B cell (primary cell): ENCODE measurements at regions not wholly inside any gene's neighbourhood (a gene's known extent, or its start where the extent isn't known, plus 50 kb on each side); places are given as distances from the start of the nearest gene placed in this dataset.
"Not testable (repeated sequence)": the region's sequence is repeated elsewhere in the genome, so short reads cannot be mapped to it uniquely, and the experiment has no call there.

ENCODE experiments used
- ATAC-seq: fragments of 200-7000 bp; cut with Tn5 transposase; one replicate; pipeline ENCODE4 v1.10.0; 2021; ENCODE audit warnings: low read depth, mild to moderate bottlenecking, moderate number of reproducible peaks, moderate library complexity
- CTCF ChIA-PET: fragments of 350-600 bp; sonication (Branson Sonifier 250); formaldehyde crosslinking; loops from one replicate; lab custom pipeline; 2021; ENCODE audit warnings: antibody characterized with exemption, inconsistent platforms; lab: Charles Lee
- POLR2A ChIA-PET: fragments of 350-600 bp; sonication (Branson Sonifier 250); formaldehyde crosslinking; loops from one replicate; lab custom pipeline; 2021; ENCODE audit warnings: antibody characterized with exemption; lab: Charles Lee
- DNase-seq: peaks from one replicate; pipeline ENCODE4 v3.0.0; 2013
- H2AFZ ChIP-seq: 2 replicates; pipeline ENCODE4 v1.6.1; 2012; ENCODE audit warnings: mild to moderate bottlenecking, low read depth, low read length; ENCODE audit not compliant: insufficient read depth, poor library complexity, severe bottlenecking
- H3K27ac ChIP-seq, 2 donors: 1 replicate in 1 of 2; 2 replicates in 1 of 2; pipeline ENCODE4 v1.5.1; 2012 to 2013; ENCODE audit warnings: low read length in 2 of 2, mild to moderate bottlenecking in 2 of 2, moderate library complexity in 1 of 2
- H3K27me3 ChIP-seq, 4 experiments: fragments of 200-600 bp in 1 of 4; sonication (generic) in 1 of 4; replicated peaks in 1 of 4; 1 replicate in 2 of 4; 2 replicates in 2 of 4; pipeline versions ENCODE4 v1.6.1 to v1.7.0; 2013 to 2016; ENCODE audit warnings: low read length in 3 of 4, mild to moderate bottlenecking in 2 of 4, mixed read lengths in 1 of 4, moderate library complexity in 1 of 4; ENCODE audit not compliant: insufficient read depth in 4 of 4, control insufficient read depth in 3 of 4; ENCODE audit errors: control extremely low read depth in 1 of 4
- H3K36me3 ChIP-seq, 2 experiments: replicated peaks in 1 of 2; 1 replicate in 1 of 2; 2 replicates in 1 of 2; pipeline versions ENCODE4 v1.6.1 to v1.7.1; 2013; ENCODE audit warnings: low read length in 1 of 2; ENCODE audit not compliant: insufficient read depth in 2 of 2, control insufficient read depth in 1 of 2; ENCODE audit errors: control extremely low read depth in 1 of 2, extremely low read depth in 1 of 2
- H3K4me1 ChIP-seq, 2 donors: fragments of 200-600 bp in 1 of 2; sonication (generic) in 1 of 2; 1 replicate in 1 of 2; 2 replicates in 1 of 2; pipeline versions ENCODE4 v1.5.1 to v1.6.1; 2013 to 2017; ENCODE audit warnings: low read length in 2 of 2; ENCODE audit not compliant: control insufficient read depth in 2 of 2, insufficient read depth in 2 of 2
- H3K4me2 ChIP-seq: replicated peaks from 2 replicates; pipeline ENCODE3; 2012; ENCODE audit warnings: mild to moderate bottlenecking, low read depth, low read length; ENCODE audit not compliant: poor library complexity, severe bottlenecking
- H3K4me3 ChIP-seq, 5 experiments: fragments of 200-600 bp in 1 of 5; sonication (generic) in 1 of 5; 1 replicate in 3 of 5; 2 replicates in 2 of 5; pipeline versions ENCODE4 v1.5.1 to v1.7.0; 2011 to 2016; ENCODE audit warnings: low read length in 4 of 5, mild to moderate bottlenecking in 4 of 5, low read depth in 2 of 5, control low read depth in 1 of 5, moderate library complexity in 1 of 5; ENCODE audit not compliant: insufficient read depth in 1 of 5; ENCODE audit errors: control extremely low read depth in 1 of 5, extremely low read depth in 1 of 5
- H3K79me2 ChIP-seq: fragments of 200-600 bp; sonication (generic); one replicate; pipeline ENCODE4 v1.6.0; 2016; ENCODE audit warnings: low read length; ENCODE audit not compliant: control insufficient read depth, insufficient read depth
- H3K9ac ChIP-seq: fragments of 200-600 bp; sonication (generic); 2 replicates; pipeline ENCODE4 v1.6.1; 2017; ENCODE audit warnings: mild to moderate bottlenecking, low read length, moderate library complexity
- H3K9me3 ChIP-seq, 3 donors: one replicate each; pipeline versions ENCODE4 v1.6.1 to v1.7.1; 2013; ENCODE audit warnings: low read length in 2 of 3; ENCODE audit not compliant: control insufficient read depth in 2 of 3, insufficient read depth in 1 of 3; ENCODE audit errors: control extremely low read depth in 1 of 3
- H4K20me1 ChIP-seq: 2 replicates; pipeline ENCODE4 v1.6.0; 2012; ENCODE audit warnings: mild to moderate bottlenecking, low read length; ENCODE audit not compliant: insufficient read depth, control insufficient read depth, poor library complexity, severe bottlenecking
- H3K27ac Mint-ChIP-seq: one replicate; pipeline ENCODE4 v1.8.0; 2021; ENCODE audit warnings: mixed read lengths
- H3K27me3 Mint-ChIP-seq: one replicate; pipeline ENCODE4 v1.8.0; 2021; ENCODE audit warnings: mixed read lengths
- H3K4me1 Mint-ChIP-seq: one replicate; pipeline ENCODE4 v1.8.0; 2021; ENCODE audit warnings: mixed read lengths
- H3K4me3 Mint-ChIP-seq: one replicate; pipeline ENCODE4 v1.8.0; 2021; ENCODE audit warnings: mixed read lengths
- H3K9me3 Mint-ChIP-seq: one replicate; pipeline ENCODE4 v1.8.0; 2022; ENCODE audit warnings: mixed read lengths; ENCODE audit not compliant: insufficient read depth
- WGBS: methylation state at CpG from one replicate; pipeline ENCODE4 v1.1.5; 2013; ENCODE audit warnings: missing lambda C conversion rate; ENCODE audit not compliant: insufficient coverage; 5-methylcytosine and 5-hydroxymethylcytosine counted together
- intact Hi-C: fragments of 100-400 bp; cut with micrococcal nuclease; formaldehyde crosslinking; loops from one replicate; pipeline ENCODE4 v1.10.0; 2022

DNA sequence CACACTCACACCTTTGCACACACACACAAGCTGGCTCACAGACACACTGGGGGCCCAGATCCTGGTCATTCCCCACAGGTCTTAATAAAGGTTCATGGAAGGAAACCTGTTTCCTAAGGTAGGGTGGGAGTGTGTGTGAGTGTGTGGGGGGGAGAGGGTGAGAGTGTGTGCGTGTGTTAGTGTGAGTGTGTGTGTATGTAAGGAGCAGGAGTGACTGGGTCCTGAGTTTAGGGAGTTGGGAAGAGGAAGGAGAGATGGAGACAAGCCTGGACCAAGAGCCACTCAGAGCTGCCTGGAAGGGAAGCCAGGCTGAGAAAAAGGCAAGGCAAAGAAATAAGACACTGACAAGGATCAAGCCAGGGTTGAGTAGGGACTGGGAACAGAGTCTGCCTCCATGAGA, 129.2 kb downstream of the POTEM start:
- H3K9ac ChIP-seq, H3K4me1 ChIP-seq, POLR2A ChIA-PET, H3K4me3 Mint-ChIP-seq, H3K9me3 Mint-ChIP-seq, CTCF ChIA-PET, intact Hi-C loops, H3K27me3 Mint-ChIP-seq, DNase-seq, ATAC-seq, H3K4me3 ChIP-seq, H3K36me3 ChIP-seq, H4K20me1 ChIP-seq, H3K27ac Mint-ChIP-seq, H3K27me3 ChIP-seq, H3K4me1 Mint-ChIP-seq, H3K27ac ChIP-seq, H3K79me2 ChIP-seq, H2AFZ ChIP-seq, H3K4me2 ChIP-seq: not testable (repeated sequence)
- 50% methylated on average over 1 of the region's 1 CpG for WGBS
- peaks cover 0 to 22% (median 0%) of the 10 kb centered on the region in 3 donors for H3K9me3 ChIP-seq

GRCh38 chr14:19096876-19097275, 129.6 kb downstream of the POTEM start:
- CTCF ChIA-PET, ATAC-seq, H3K36me3 ChIP-seq, DNase-seq, POLR2A ChIA-PET, H3K27me3 Mint-ChIP-seq, H4K20me1 ChIP-seq, H3K79me2 ChIP-seq, H3K4me3 Mint-ChIP-seq, H3K27me3 ChIP-seq, H3K4me2 ChIP-seq, H3K9ac ChIP-seq, H3K27ac ChIP-seq, H3K4me1 Mint-ChIP-seq, H2AFZ ChIP-seq, H3K4me1 ChIP-seq, intact Hi-C loops, H3K27ac Mint-ChIP-seq, H3K9me3 Mint-ChIP-seq, H3K4me3 ChIP-seq: not testable (repeated sequence)
- H3K9me3 ChIP-seq: peaks cover 0 to 22% (median 0%) of the 10 kb centered on the region in 3 donors
- 89% methylated on average over 6 of the region's 8 CpGs for WGBS

DNA sequence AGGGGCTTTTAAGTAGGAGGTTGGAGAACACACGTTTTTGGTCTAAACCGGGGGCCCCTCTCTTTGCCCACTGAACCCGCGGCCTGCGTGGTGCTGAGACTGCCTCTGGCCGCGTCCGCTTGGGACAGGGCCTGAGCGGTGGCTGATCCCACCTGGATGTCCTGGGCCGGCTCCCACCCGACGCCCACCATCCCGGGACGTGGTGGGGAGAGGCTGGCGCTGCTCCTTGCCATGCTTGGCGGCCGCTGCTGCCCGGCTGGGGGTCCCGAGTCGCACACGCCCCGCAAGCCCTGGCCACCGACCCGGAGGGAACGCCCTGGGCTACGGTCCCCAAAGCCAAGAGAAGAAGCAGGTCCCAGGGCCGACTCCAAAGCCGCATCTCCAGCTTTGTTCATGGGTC, 130.1 kb downstream of the POTEM start:
- H2AFZ ChIP-seq, H3K9me3 Mint-ChIP-seq, H3K79me2 ChIP-seq, H3K9ac ChIP-seq, H3K4me3 ChIP-seq, H3K27ac ChIP-seq, POLR2A ChIA-PET, intact Hi-C loops, H3K4me3 Mint-ChIP-seq, H3K36me3 ChIP-seq, CTCF ChIA-PET, H3K4me1 Mint-ChIP-seq, DNase-seq, H4K20me1 ChIP-seq, H3K27me3 Mint-ChIP-seq, H3K27ac Mint-ChIP-seq, ATAC-seq, H3K4me1 ChIP-seq, H3K27me3 ChIP-seq, H3K4me2 ChIP-seq: not testable (repeated sequence)
- WGBS: 82% methylated on average over 24 of the region's 28 CpGs
- peaks cover 0 to 22% (median 0%) of the 10 kb centered on the region in 3 donors for H3K9me3 ChIP-seq

GRCh38 chr14:19097750-19098149, 130.5 kb downstream of the POTEM start:
- H3K4me1 ChIP-seq, CTCF ChIA-PET, DNase-seq, H3K27ac ChIP-seq, intact Hi-C loops, H3K4me2 ChIP-seq, H4K20me1 ChIP-seq, H3K4me3 Mint-ChIP-seq, ATAC-seq, H3K27ac Mint-ChIP-seq, H3K27me3 ChIP-seq, H2AFZ ChIP-seq, H3K36me3 ChIP-seq, H3K9me3 Mint-ChIP-seq, H3K27me3 Mint-ChIP-seq, H3K4me3 ChIP-seq, H3K4me1 Mint-ChIP-seq, H3K9ac ChIP-seq, H3K79me2 ChIP-seq, POLR2A ChIA-PET: not testable (repeated sequence)
- 83% methylated on average over 39 of the region's 49 CpGs for WGBS
- H3K9me3 ChIP-seq: peaks cover 0 to 22% (median 0%) of the 10 kb centered on the region in 3 donors
